ENCODE measurements at regions not wholly inside any gene's neighbourhood (a gene's known extent, or its start where the extent isn't known, plus 50 kb on each side); places are given as distances from the start of the nearest gene placed in this dataset.

- Histone ChIP-seq H3K27me3 (ENCODE audit: insufficient read depth, poor library complexity, severe bottlenecking) (no peaks in the 10 kb centered on the region), H3K4me3 (replicated peaks; ENCODE audit: insufficient read depth, low read length) (no peak overlapping the region), H3K27ac (replicated peaks) (no peak overlapping the region)
- DNase-seq (ENCODE audit: low read depth in 1 of 2, low spot score in 1 of 2) = peak in 1 of 2 experiments; percentile 21
- TF ChIP-seq POLR2AphosphoS5 (IDR thresholded peaks at IDR 0.05; ENCODE audit: low read depth) (no peak), GABPA (IDR thresholded peaks at IDR 0.05; ENCODE audit: low read depth) (no peak), SPI1 (IDR thresholded peaks at IDR 0.05; ENCODE audit: borderline replicate concordance, low read depth) (no peak), REST (IDR thresholded peaks at IDR 0.05; ENCODE audit: insufficient replicate concordance, low read depth) (no peak), CTCF (IDR thresholded peaks at IDR 0.05; ENCODE audit: insufficient read depth, low read length) (no peak)
Measured at GRCh38 chr2:126838716-126838985, 60.0 kb upstream of the TEX51 start.

- H3K4me3 ChIP-seq (replicated peaks; ENCODE audit: insufficient read depth, low read length) = no peak overlapping the region
- no peak for DNase-seq (ENCODE audit: low read depth in 1 of 2, low spot score in 1 of 2)
- H3K27ac ChIP-seq (replicated peaks) = no peak overlapping the region
- H3K27me3 ChIP-seq (ENCODE audit: insufficient read depth, poor library complexity, severe bottlenecking) = no peaks in the 10 kb centered on the region
- TF ChIP-seq POLR2AphosphoS5 (IDR thresholded peaks at IDR 0.05; ENCODE audit: low read depth) (no peak), GABPA (IDR thresholded peaks at IDR 0.05; ENCODE audit: low read depth) (no peak), SPI1 (IDR thresholded peaks at IDR 0.05; ENCODE audit: borderline replicate concordance, low read depth) (no peak), REST (IDR thresholded peaks at IDR 0.05; ENCODE audit: insufficient replicate concordance, low read depth) (no peak), CTCF (IDR thresholded peaks at IDR 0.05; ENCODE audit: insufficient read depth, low read length) (no peak)
Measured at GRCh38 chr2:126839796-126840195, 58.9 kb upstream of the TEX51 start.

GRCh38 chr2:126843081-126843480, 55.6 kb upstream of the TEX51 start:
- Histone ChIP-seq H3K27me3 (ENCODE audit: insufficient read depth, poor library complexity, severe bottlenecking) (no peaks in the 10 kb centered on the region), H3K27ac (replicated peaks) (no peak overlapping the region), H3K4me3 (replicated peaks; ENCODE audit: insufficient read depth, low read length) (no peak overlapping the region)
- DNase-seq (ENCODE audit: low read depth in 1 of 2, low spot score in 1 of 2) = no peak
- TF ChIP-seq SPI1 (IDR thresholded peaks at IDR 0.05; ENCODE audit: borderline replicate concordance, low read depth) (no peak), GABPA (IDR thresholded peaks at IDR 0.05; ENCODE audit: low read depth) (no peak), REST (IDR thresholded peaks at IDR 0.05; ENCODE audit: insufficient replicate concordance, low read depth) (no peak), POLR2AphosphoS5 (IDR thresholded peaks at IDR 0.05; ENCODE audit: low read depth) (no peak), CTCF (IDR thresholded peaks at IDR 0.05; ENCODE audit: insufficient read depth, low read length) (no peak)
